HG02884 (cell line): ENCODE measurements at regions not wholly inside any gene's neighbourhood (a gene's known extent, or its start where the extent isn't known, plus 50 kb on each side); places are given as distances from the start of the nearest gene placed in this dataset.

ENCODE experiments used
- ATAC-seq: cut with Tn5 transposase; IDR thresholded peaks from one replicate; pipeline ENCODE4 v1.9.1; 2021; ENCODE audit warnings: mild to moderate bottlenecking, moderate library complexity; ENCODE audit not compliant: unreplicated experiment

DNA sequence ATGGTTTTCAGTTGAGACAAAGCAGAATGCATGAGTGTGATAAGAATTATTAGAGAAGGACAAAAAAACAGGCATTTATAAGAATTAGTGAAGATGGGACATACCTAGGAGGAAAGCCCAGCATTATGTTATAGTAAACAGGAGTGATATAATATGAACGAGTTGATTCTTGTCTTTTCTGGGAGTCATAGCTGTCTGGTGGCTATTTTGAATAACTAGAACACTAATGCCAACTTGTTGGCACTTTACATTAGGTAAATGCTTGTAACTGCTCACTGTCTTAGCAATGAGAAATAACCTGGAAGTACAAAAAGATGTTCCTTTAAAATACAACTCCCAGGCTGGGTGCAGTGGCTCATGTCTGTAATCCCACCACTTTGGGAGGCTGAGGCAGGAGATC lies 540.8 kb upstream of the SPHKAP start:
- ATAC-seq, result no peak

DNA sequence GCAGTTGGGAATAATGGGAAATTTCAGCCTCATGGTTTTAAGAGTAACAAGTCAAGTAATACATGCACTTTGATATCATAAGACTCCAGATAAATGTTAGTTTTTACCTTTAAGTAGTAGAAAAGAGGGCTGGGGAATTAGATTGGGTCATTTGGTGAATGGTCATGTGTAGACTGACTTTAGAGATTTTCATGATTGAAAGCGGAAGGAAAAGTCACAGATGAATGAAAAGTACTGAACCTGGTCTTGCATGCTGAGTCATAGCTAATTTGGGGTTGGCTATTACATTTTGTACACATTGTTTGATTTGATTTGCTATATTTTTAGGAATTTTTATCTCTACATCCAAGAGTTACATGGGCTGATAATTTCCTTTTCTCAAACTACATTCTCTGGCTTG lies 539.4 kb upstream of the SPHKAP start:
- ATAC-seq, result no peak

DNA sequence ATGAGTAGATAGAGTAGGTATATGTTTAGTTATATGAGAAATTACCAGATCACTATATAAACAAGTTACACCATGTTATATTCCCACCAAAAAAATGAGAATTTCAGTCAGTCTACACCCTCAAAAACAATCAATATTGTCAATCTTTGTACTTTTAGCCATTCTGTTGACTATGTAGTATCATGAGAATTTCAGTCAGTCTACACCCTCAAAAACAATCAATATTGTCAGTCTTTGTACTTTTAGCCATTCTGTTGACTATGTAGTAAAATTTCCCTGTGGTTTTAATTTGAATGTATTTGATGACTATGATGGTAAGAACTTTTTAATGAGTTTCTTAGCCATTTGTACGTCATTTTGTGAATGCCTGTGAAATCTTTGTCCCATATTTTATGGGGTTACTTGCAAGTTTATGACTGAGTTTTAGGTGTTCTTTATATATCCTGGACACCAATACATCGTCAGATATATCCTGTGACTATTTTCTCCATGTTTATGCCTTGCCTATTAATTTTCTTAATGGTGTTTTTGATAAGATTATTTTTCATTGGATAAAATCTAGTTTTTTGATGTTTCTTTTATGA lies 528.4 kb upstream of the SPHKAP start:
- ATAC-seq, result no peak

DNA sequence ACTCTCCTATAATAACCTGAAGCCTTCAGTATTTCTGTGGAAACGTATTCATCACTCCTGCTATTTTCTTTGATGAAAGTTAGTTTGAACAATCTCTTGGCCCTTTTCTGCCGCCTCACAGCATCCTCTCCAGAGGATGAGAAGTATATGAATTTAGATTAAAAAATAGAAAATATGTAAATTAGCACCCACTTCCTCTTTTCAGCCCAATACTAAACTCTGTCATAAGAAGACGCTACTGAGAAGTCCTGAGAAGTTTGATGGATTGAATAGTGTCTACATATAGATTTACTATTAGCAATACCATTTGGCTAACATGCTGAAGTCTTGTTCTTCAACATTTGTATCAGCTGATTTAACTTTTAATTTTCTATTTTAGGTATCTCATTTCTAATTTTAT lies 526.4 kb upstream of the SPHKAP start:
- no peak for ATAC-seq

DNA sequence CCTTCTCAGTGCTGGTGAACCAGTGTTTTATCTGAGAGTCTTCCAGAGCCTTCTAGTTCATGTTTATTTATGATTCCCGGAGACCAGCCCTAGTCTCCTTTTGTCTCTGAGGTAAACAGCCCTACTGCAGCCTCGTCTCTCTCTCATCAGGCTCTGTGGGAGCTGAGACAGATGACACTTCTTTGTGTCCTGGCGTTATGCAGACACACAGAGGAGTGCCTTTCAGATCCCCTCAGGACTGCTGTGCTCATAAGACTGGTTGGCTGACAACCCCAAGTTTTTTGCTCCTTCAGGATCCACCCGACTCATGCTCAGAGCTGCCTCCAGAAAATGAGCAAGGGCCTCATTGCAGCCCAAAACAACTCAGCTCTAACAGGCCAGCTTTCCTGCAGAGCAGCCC lies 523.8 kb upstream of the SPHKAP start:
- ATAC-seq, result no peak

DNA sequence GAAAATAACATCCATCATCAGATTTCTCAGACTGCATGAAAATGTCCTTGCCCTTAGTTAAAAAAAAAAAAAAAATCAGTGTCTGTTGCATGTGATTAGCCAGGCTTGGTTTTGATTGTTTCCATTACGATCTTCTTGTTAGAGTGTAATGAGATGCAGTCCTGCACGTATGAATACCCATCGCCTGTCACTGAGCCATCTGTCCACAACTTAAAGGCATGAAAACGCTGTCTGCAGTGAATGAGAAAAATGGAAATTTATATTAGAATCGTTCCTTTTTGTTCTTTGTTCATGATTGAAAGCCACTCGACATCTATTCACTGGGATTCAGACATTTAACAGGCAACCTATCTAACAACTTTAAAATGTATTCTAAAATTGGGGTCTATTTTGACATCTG lies 521.7 kb upstream of the SPHKAP start:
- ATAC-seq, result no peak

DNA sequence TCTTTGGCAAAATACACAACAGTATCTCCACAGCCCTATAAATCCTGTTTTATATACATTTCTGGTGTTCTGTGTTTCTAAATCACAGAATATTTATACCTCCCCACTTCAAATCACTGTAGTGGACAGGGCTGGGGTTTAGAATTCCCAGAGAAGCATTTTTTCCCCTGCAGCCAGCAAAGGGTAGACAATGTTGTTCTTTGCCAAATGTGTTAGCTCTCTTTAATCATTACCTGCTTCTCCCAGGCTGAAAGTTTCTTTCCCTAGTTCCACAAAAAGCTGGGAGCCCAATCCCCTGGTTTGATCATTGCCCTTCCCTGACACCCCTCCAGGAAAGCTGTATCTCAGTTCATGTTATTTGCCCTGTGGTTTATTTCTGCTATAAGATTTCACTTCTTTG lies 520.0 kb upstream of the SPHKAP start:
- ATAC-seq, result no peak

DNA sequence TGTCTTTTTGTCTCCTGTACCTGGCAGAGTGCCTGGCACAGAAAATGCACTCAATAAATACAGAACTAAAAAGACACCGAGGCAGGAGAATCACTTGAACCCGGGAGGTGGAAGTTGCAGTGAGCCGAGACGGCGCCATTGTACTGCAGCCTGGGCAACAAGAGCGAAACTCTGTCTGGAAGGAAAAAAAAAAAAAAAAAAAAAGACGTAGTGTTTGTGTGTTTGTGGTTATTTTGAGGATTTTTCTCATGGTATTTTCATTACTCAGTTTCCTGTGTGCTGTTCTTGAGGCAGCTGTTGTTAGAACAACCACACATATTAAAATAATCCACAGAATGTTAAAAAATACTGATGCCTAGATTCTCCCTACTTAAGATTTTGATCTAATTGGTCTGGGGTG lies 519.2 kb upstream of the SPHKAP start:
- no peak for ATAC-seq

DNA sequence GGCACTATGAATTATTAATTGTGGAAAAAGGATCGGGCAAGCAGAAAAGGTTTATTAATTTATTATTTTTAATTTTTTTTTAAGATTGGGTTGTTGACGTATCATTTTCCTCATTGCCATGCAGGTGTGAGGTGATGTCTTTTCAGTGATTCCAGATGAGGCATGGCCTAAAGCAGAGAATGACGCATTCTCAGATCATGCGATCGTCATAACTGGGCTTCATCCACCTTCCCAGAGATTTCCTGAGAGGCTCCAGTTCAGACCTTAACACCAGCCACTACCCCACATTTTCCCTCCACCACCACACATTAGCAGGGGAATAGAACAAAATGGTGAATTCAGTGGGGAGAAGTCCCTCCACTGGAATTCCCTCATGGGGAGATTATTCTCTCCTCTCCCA lies 518.4 kb upstream of the SPHKAP start:
- ATAC-seq, result no peak

DNA sequence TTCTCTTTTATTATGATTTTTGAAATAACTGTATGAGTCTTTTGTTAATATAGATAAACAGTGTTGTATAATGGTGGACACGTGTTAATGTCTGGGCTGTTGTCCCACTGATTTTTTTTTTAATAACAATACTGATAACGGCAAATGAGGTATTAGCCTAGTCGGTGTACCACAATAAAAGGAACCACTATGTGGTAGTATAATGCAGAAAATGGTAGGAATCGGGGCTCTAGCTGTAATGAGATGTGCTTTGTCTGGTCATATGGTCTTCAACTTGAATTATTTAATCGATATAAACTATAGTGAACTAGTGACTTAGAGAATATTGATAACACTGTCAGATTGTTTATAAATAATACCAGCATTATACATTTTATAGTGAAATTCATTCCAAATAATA lies 517.9 kb upstream of the SPHKAP start:
- no peak for ATAC-seq

DNA sequence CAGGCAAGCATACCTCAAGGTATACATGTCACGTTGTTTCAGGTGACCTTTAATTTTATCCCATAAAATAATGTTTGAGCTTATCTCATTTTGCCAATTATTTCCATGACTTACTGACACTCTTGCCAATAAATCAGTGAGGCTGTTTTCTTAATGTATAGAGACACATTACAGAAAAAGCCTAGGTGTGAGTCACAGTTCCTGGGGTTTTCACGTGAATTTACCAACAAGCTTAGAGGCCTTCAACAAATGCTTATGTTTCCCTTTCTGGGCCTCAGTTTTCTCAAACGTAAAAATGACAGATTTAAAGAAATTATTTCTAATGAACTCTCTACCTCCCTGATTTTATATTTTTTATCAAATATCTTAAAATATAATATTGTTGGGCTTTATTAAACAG lies 517.5 kb upstream of the SPHKAP start:
- no peak for ATAC-seq

DNA sequence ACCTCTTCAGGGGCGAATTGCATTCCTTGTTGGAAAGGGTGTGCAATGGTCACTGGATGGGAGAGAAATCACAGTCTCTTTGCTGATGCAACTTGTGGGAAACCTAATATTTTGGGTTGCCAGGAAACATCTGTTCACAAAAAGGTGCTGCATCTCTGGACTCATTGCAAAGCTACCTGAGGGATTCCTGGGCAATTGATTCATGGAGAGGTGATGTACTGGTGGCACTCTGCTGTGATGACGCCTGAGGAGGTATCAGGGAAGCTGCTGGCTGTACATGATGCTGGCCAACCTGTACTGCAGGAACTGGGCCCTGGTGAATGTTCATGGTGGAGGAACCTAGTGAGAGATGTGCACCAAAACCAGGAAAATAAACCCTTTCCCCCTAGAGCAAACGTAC lies 516.0 kb upstream of the SPHKAP start:
- ATAC-seq, result no peak

DNA sequence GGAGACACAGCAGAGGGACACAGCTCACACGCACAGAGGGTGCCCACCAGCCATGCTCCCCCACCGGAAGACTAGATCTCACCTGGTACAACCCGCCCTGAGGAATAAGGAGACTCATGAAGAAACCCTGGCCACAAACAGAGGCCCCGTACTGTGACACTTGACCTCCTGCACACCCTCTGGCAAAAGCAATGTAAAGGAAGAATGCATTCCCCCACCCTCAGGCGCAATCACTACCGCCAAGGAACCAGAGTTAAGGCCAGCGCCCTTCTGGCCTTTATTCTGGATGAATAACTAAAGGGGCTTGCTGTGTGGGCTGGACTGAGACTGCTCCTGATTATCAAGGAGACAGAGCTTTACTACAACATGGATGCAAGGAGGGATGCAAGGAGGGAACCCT lies 509.2 kb upstream of the SPHKAP start:
- no peak for ATAC-seq

DNA sequence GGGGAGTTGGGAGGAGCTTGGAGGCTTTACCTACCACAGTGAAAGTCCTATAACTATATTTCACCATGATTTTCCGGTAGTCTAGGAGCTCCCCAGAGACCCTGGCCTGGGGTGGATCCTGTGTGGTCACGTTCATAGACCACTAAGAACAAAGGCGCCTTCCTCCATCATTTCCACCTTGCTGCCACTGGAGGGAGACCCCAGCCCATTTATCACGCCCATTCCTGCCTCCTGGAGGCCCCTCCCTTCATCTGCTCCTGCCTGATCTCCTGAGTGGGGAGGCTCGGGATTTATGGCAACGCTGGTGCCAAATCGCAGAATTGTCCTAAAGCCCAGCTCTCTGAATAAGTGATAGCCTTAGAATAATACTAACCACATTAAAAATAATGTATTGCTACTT lies 507.6 kb upstream of the SPHKAP start:
- ATAC-seq, result no peak

DNA sequence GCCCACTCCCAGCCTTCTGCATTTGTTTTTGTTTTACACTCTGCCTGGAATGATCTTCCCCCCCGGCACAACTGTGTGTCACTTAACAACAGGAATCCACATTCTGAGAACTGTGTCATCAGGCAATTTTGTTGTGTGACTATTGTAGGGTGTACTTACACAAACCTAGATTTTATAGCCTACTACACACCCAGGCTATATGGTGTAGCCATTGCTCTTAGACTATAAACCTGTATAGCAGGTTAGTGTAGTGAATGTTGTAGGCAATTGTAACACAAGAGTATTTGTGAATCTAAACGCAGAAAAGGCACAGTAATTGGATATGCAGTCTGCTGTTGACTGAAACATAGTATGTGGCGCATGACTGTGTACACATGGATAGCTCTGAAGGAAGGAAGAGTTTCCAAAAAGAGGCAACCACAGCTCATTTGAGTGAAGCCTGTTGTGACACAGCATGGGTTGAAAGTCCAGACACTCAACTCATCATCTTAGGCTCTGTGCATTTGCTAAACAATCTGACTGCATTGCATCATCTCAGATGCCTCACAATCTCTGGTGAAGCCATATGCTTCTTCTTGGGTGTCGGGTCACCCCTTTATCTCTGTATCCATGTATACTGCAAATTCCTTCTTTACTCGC lies 506.6 kb upstream of the SPHKAP start:
- no peak for ATAC-seq

DNA sequence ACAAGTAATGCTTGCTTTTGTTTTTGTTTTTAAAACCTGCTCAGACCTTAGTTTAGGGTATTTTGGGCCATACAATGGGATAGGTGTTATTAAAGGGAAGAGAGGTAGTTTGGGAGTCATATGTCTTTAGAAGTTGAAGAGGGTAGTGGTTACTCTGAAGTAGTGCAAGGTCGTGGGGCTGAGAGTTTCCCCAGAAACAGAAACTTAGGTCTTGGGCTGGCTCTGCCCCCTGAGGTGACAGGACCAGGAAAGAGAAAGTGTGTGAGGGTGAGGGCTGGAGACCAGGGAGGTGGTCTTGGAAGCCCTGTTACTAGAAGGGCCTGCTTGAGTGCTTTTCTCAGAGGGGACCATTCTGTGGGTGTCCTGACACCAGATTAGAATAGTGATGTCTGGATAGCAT lies 500.5 kb upstream of the SPHKAP start:
- ATAC-seq, result no peak

DNA sequence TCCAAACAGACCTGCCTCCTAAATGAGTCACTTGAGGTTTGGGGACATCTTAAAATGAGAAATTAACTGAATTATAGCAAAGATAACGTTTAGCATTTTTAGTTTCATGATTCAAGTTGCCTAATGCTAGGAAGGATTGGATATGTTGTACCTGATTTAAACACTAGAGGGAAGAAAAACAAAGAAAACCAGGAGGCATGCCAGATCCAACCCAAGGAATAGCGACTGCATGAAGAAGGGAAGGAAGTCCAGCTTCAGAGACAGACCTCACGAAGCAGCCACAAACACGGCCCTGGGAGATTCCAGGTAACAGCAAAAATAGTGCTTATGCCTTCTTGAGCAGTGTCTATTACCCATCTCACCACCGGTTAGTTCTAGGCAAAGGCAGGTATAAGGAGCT lies 499.9 kb upstream of the SPHKAP start:
- no peak for ATAC-seq

DNA sequence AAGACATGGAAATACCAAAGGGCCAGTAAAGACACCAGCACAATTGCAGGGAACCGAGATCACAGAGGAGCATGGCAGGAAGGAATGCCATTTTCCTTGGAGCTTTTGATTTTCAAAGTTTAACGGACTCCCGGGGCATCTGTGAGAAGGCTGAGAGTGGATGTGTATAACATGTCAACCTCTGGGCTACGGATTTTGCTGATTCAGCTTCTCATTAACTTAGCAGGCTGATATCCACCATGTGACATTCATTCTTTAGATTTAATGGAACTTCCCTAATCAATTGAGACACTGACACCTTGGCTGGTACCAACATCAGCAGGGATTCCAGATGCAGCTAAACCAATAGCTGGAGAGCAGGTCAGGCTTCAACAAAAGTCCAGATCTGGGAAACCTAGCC lies 496.6 kb upstream of the SPHKAP start:
- ATAC-seq, result no peak

DNA sequence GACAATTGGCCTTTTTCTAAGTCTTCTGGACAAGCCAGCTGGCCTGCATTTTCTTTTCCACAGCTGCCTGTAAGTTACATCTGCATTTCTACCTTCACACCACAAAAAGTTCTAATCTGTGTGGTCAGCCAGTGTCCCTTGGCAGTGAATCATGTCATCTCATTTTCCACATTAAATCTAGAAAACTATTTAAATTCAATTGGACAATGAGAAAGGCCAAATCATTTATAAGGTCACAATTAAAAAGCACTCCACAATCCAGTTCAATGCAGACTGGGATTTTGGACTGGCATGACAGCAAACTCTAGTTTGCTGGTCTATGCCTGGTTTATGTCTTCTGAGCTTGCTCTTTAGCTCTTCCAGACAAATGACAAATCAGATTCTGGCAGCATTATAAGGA lies 494.2 kb upstream of the SPHKAP start:
- ATAC-seq, result no peak

DNA sequence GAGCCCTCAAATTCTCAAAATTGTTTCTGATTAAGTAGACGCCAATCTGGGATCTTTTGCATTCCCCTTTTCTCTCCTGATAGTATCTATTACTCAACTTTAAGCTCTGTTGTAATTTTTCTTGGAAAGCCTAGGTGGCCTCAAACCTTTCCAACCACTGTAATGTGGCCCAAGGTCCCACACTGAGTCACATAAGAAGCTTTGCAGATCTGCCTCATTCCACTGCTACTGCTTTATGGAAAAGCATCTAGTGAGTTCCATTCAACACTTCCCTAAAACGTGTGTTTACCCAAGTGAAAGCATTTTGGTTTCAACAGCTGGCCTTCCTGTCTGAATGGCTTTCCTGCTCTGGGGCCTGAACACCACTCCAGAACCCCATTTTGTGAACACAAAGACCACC lies 493.6 kb upstream of the SPHKAP start:
- ATAC-seq, result no peak

DNA sequence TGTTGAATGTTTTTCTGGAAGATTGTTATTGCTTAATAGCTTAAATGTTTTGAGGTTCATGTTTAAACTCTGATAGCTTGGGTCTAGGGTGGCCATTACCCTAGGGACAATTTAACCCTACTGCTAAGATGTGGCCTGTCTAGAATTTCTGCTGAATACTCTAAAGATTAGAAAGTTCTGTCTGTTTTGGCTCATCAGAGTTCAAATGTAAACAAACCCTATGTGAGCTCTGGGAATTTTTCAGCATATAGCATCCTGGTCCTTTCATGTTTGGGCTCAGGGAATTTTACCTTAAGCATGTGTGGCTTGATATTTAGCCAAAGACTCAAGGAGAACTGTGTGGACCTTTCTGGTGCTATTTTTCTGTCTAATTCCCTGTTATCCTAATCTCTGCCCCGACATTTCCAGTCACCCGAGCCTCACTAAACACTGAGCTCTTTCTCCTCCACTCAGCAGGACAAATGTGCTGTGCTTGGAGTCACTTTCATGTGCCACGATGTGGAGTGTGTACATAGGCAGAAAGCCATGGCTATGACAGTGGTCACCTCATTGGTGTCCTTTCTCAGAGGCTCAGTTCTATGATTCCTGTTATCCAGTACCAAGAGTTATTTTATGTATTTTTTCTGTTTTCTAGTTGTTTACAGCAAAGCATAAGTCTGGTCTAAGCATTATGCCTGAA lies 492.5 kb upstream of the SPHKAP start:
- ATAC-seq, result no peak

DNA sequence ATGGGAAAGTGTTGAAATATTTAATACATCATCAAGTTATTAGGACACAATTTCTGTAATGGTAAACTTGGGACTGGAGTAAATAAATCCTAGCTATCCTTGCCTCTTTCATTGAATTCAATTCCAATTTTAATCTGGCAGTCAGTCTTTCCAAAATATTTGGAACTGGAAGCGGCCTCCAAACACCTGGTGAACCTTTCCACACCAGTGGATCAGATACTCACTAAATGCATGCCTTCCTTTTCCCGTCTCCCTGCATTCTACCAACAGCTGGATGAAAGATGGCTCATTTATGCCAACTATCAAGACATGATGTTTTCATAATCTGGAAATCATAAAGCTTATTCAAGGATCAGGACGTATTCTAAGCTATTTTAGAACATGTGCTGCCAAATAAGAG lies 488.2 kb upstream of the SPHKAP start:
- ATAC-seq, result no peak

DNA sequence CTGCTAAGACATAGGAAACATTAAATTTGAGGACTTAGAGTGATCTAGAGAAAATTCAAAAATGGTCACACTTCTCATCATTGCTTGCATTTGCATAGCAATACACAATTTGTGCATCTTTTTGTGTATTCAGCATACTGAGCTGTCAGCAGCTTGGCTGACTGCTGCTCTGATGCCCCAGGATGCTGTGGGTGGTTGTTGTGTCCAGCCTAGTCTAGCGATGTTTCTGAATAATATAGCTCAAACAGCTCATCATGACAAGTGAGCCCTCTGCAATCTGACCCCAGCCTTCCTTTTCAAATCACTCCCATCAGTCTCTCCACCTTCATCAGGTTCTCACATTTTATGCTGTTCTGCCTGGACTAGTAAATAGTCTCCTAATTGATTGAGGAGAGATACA lies 483.7 kb upstream of the SPHKAP start:
- no peak for ATAC-seq
